ENCODE measurements at regions not wholly inside any gene's neighbourhood (a gene's known extent, or its start where the extent isn't known, plus 50 kb on each side); places are given as distances from the start of the nearest gene placed in this dataset.

DNA sequence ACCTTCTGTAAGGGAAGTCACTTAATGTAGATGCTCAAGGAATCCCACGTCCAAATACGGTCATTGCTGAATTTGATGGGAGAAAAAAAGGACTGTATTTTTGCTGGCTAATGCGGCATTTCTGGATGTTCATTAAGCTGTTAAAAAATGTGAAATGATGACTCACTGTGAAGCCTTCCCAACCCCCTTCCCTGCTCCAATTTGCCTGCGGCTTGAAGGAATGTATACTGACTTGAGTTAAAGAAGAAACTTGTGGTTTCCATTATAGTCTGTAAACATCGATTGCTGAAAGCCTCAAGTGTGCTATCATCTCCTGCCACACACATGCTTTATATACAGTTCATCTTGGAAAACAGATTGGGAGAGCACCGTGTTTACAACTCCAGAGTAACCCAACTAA lies 249.1 kb upstream of the JAG1 start:
- no peak for DNase-seq (ENCODE audit: low spot score)

- DNase-seq (ENCODE audit: low spot score) = no peak
Measured at GRCh38 chr20:10924644-10925201, 250.9 kb upstream of the JAG1 start.

DNA sequence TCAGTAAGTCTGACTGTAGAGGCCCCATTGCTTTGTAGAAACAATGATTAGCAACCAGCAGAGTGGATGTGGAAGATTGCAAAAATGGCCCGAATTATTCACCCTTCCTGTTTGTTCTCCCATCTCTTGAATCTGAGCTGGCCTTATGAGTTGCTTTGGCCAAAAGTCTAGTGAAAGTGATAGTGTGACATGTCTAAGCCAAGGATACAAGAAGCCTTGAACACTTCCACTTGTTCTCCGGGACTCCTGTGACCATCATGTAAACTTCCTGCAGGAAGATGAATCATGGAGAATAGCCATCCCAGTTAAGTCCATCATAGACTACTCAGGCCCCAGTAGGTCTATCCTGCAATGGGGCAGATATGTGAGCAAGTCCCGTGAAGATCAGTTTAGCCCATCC lies 252.0 kb upstream of the JAG1 start:
- no peak for DNase-seq (ENCODE audit: low spot score)

- DNase-seq (ENCODE audit: low spot score) = no peak
Measured at GRCh38 chr20:10927011-10927583, 253.3 kb upstream of the JAG1 start.

- DNase-seq (ENCODE audit: low spot score) = no peak
Measured at GRCh38 chr20:10927936-10928840, 254.4 kb upstream of the JAG1 start.

DNA sequence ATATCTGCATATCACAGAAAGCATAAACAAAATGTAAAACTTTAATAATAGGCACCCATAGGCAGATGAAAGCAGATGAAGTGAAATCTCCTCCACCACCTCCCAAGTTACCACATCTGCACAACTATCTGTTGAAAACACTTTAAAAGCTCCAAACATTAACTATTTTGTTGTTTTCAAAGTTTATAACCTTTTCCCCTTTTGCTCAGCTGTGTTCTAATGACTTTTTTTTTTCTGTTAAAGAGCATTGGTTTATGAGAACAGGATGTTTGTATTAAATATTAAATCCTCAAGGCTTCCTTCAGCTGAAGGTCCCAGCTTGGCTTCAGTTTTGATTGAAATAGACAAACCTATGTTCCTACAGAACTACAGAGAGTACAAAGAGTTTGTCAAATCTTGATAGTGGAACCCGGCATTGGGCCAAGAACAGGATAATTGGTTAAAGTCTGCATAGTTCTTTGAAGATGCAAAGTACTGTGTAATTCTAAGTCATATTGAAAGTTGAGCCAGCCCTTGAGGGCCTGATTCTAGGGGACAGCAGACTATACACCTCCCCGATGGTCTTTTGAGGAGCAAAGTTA lies 255.1 kb upstream of the JAG1 start:
- no peak for DNase-seq (ENCODE audit: low spot score)

DNA sequence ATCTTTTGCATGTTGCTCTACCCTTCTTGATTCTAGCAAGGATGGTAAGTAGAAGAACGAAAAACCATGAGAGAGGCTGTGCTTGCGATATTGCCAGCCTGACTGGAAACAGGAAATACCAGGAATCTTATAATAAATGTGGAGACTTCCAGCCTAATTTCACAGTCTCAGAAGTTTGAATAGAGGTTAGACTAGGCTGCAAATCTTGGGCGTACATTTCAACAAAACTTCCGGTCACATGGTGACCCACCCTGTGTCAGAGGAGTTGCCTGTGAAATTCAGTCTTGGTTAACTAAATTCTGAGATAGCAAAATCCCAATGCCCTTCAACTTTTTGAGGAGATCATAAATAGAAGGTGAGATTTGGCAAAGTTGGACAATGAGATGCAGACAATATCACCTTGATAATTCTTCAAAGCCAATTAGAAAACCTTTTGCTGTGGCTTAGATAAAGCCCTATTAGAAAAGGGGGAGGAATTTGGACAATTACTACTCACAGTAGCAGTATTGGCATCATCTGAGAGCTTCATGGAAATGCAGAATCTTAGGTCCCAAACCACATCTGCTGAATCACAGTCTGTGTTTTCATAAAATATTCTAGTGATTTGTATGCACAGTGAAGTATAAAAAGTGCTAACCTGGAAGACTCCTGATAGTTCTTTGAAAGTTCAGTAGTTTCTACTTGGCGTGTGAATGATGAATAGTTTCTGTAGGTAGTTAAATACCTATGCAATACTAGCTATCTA lies 262.0 kb upstream of the JAG1 start:
- no peak for DNase-seq (ENCODE audit: low spot score)

DNA sequence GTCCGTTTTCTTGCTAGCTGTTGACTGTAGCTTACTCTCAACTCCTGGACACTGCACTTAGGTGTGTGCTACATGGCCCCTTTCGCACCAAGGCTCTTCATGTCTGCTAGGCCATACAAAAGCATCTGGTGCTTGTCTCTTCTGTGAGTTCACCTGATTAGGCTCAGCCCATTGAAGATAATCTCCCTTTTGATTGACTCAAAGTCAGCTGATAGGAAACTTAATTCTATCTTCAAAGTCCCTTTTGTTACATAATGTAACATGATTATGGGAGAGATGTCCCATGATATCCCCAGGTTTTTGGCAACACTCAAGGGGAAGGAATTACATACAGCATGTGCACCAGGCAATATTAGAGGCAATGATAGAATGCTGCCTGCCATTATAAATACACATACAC lies 263.0 kb upstream of the JAG1 start:
- DNase-seq (ENCODE audit: low spot score) = no peak

DNA sequence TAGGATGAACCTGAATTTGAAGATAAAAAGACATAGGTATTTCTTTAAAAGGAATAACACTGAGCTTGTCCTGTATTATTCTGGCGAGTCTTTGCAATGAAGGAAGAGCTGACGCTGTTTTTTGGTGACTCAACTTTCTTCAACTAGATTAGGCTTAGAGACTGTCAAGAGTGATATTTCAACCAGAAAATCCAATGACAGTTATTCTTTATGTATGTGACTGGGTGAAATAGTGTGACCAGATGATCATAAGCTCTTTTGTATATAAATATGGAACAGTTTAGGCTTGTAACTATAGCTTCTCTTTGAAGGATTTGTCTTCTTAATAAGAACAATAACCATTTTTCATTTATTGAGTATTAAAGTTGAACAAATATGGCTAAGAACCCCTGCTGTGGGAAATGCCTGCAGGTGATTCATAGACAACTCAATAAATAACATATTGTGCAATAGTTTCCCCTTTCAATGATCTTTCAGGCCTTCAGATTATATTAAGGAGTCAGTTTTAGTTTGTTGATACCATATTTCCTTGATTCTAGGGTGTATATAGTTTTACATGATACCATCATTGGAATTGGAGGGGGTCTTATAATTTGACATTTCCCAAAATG lies 265.6 kb upstream of the JAG1 start:
- no peak for DNase-seq (ENCODE audit: low spot score)

DNA sequence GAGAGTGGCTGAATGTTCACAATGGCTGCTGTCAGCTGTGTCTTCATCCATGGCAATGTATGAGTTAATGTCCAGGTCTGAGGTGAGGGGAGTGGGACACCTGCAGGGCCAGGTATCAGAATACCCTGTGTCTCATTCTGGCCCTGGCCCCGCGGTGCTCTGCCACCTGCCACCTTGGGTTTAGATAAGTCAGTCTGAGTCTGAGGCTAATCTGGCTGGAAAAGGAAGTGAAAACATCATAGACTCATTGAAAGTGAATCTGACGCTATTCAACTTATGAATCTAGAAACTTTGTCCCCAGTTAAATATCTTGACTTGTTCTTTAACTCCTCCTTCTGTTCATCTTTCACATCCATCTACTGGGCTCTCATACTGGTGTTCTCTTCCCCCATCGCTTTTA lies 267.1 kb upstream of the JAG1 start:
- no peak for DNase-seq (ENCODE audit: low spot score)

GRCh38 chr20:10943686-10944265 lies 270.0 kb upstream of the JAG1 start:
- no peak for DNase-seq (ENCODE audit: low spot score)

DNA sequence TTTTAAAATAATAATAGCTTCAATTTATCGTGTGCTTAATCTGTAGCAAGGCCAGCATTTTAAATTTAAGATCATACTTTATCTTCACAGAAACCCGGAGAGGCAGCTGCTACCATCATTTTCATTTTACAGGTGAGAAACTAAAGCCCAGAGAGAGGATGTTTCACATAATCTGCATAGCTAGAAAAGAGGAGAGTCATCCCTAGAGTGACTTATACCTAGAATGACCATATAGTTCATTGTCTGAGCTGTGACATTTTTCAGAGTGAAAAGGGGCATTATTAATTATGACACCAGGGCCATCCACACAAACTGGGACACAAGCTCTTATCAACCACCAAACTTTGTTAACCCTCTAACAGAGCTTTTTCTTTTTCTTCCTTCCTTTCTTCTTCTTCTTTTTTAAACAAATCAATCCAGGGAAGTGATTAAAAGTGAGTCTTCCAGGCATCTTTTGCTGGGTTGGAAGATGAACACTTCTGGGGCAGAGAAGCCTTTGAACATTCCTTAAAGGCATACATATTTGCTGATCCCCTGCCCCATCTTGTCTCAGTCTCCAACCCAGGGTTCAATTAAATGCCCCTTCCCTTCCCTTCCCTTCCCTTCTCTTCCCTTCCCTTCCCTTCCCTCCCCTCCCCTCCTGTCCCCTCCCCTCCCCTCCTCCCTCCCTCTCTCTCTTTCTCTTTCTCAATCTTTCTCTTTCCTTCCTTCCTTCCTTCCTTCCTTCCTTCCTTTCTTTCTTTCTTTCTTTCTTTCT lies 272.5 kb upstream of the JAG1 start:
- DNase-seq (ENCODE audit: low spot score) = no peak

DNA sequence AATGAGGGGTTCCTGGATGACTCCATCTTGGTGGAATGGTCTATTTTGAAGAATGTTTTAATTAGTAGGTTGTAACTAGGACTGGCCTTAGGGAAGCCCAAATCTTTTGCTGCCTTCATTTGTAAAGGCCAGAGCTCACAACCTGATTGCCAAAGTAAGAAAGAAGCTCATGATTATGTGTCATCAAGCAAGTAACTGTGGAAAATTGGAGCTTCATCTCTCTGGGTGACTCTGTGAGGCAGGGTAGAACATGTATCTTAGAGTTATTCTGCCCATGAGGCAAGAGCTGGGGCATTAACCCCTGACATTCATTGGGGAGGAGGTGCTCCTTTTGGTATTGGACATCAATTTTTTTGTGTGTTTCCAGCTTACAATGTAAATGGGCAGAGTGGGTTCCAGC lies 273.9 kb upstream of the JAG1 start:
- no peak for DNase-seq (ENCODE audit: low spot score)

- no peak for DNase-seq (ENCODE audit: low spot score)
Measured at GRCh38 chr20:10949930-10950783, 276.4 kb upstream of the JAG1 start.

- no peak for DNase-seq (ENCODE audit: low spot score)
Measured at GRCh38 chr20:10951216-10951615, 277.4 kb upstream of the JAG1 start.

DNA sequence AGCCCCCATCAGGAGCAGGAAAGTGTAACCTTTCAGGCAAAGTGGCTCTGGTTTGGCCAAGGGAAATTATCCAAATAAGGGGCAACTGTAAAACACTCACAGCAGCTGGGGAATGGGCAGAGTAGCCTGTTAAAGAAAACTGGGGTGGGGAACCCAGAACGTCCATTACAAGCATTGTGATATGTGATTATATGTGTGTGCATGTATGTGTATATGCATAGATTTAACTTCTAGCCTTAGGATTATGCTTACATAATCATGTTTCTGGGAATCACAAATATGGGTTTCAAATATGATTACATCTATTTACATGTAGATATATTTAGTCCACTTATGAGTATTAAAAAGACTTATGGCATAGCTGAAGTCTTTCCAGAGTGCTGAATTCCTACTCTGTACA lies 278.1 kb upstream of the JAG1 start:
- DNase-seq (ENCODE audit: low spot score) = no peak

GRCh38 chr20:10953437-10953836 lies 279.6 kb upstream of the JAG1 start:
- no peak for DNase-seq (ENCODE audit: low spot score)

- no peak for DNase-seq (ENCODE audit: low spot score)
Measured at GRCh38 chr20:10954137-10954840, 280.5 kb upstream of the JAG1 start.

DNA sequence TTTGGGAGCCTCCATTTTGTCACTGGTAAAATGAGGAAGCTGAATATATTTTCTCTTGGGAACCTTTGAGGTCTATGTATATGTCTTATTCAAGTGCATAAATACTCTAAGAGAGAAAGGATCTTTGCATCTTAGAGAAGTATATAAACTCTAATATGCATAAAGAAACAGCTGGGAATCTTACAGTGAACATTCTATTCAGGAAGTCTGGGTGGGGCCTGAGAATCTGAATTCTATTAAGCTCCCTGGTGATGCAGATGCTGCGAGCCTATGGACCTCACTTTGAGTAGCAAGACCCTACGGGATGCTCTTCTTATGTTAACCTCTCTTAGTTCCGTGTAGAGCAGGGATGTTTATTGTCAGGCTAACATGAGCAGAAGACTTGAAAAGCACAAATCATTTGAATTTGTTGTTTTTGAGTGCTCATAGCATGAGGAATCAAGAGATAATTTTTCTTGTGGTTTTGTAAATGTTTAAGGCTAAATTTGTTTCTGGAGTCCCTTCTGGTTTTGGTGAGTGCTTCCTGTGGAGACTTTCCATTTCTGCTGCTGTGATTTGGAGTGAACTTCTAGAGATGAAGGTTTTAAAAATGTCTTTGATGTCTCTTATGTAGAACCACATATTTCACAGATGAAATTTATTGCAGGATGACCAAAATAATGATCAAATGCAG lies 281.2 kb upstream of the JAG1 start:
- DNase-seq (ENCODE audit: low spot score) = no peak
